Fibroblast of lung (primary cell): ENCODE measurements at regions not wholly inside any gene's neighbourhood (a gene's known extent, or its start where the extent isn't known, plus 50 kb on each side); places are given as distances from the start of the nearest gene placed in this dataset.

Experiments used
- DNase-seq, 2 donors: peaks; one replicate each; pipeline versions ENCODE4 v3.0.0 to v3.0.0-alpha.2; 2010; ENCODE audit warnings: low read depth in 2 of 2
- H2AFZ ChIP-seq: 2 replicates; pipeline ENCODE4 v1.5.1; 2012; ENCODE audit warnings: low read length, control low read depth, inconsistent platforms
- H3K27ac ChIP-seq: 2 replicates; pipeline ENCODE4 v1.5.1; 2011; ENCODE audit warnings: low read length, control low read depth; ENCODE audit not compliant: insufficient read depth
- H3K27me3 ChIP-seq: 2 replicates; pipeline ENCODE4 v1.5.1; 2011; ENCODE audit warnings: mild to moderate bottlenecking, low read length; ENCODE audit not compliant: control insufficient read depth, insufficient read depth
- H3K36me3 ChIP-seq: 2 replicates; pipeline ENCODE4 v1.5.1; 2011; ENCODE audit warnings: low read length; ENCODE audit not compliant: control insufficient read depth, insufficient read depth
- H3K4me1 ChIP-seq: 2 replicates; pipeline ENCODE4 v1.5.1; 2011; ENCODE audit warnings: low read length; ENCODE audit not compliant: control insufficient read depth, insufficient read depth; ENCODE audit errors: extremely low read depth
- H3K4me2 ChIP-seq: 2 replicates; pipeline ENCODE4 v1.5.1; 2011; ENCODE audit warnings: low read length, control low read depth; ENCODE audit not compliant: insufficient read depth; ENCODE audit errors: extremely low read depth
- H3K4me3 ChIP-seq, 4 experiments: fragments of 200-600 bp in 1 of 4; sonication (generic) in 1 of 4; replicated peaks in 1 of 4; 2 replicates each; pipeline ENCODE4 v1.5.1; 2011 to 2016; ENCODE audit warnings: low read length in 4 of 4, low read depth in 3 of 4, mild to moderate bottlenecking in 3 of 4, control low read depth in 2 of 4, inconsistent platforms in 1 of 4, mixed read lengths in 1 of 4; ENCODE audit not compliant: insufficient read depth in 1 of 4; ENCODE audit errors: control extremely low read depth in 1 of 4
- H3K79me2 ChIP-seq: 2 replicates; pipeline ENCODE4 v1.5.1; 2012; ENCODE audit warnings: mild to moderate bottlenecking, low read length, inconsistent platforms; ENCODE audit not compliant: control insufficient read depth, insufficient read depth
- H3K9ac ChIP-seq: 2 replicates; pipeline ENCODE4 v1.5.1; 2011; ENCODE audit warnings: mild to moderate bottlenecking, low read length, control low read depth; ENCODE audit not compliant: insufficient read depth
- H3K9me3 ChIP-seq: 2 replicates; pipeline ENCODE4 v1.5.1; 2012; ENCODE audit warnings: low read depth, low read length; ENCODE audit not compliant: control insufficient read depth, insufficient read depth
- H4K20me1 ChIP-seq: 2 replicates; pipeline ENCODE4 v1.5.1; 2011; ENCODE audit warnings: low read length; ENCODE audit not compliant: control insufficient read depth, insufficient read depth; ENCODE audit errors: extremely low read depth
- CTCF ChIP-seq, 2 donors: IDR thresholded peaks in 1 of 2; conservative IDR thresholded peaks in 1 of 2; 1 replicate in 1 of 2; 2 replicates in 1 of 2; pipeline ENCODE4 v1.5.1; 2011 to 2012; ENCODE audit warnings: low read length in 2 of 2, control low read depth in 1 of 2, inconsistent platforms in 1 of 2, low read depth in 1 of 2, mild to moderate bottlenecking in 1 of 2
- EZH2 ChIP-seq: IDR thresholded peaks from 2 replicates; pipeline ENCODE4 v1.5.1; 2012; ENCODE audit warnings: low read length, control low read depth, mild to moderate bottlenecking; ENCODE audit errors: missing control alignments

- Histone ChIP-seq H3K4me2 (no peak overlapping the region), H3K79me2 (no peaks in the 10 kb centered on the region), H3K27me3 (no peaks in the 10 kb centered on the region), H3K4me3 (no peak overlapping the region), H3K27ac (no peak overlapping the region), H3K9ac (no peak overlapping the region), H2AFZ (no peak overlapping the region), H4K20me1 (no peaks in the 10 kb centered on the region), H3K36me3 (no peaks in the 10 kb centered on the region), H3K4me1 (no peaks in the 10 kb centered on the region), H3K9me3 (no peaks in the 10 kb centered on the region)
- TF ChIP-seq EZH2 = no peak
- no peak for TF ChIP-seq CTCF (conservative IDR thresholded peaks at IDR 0.05 in 1 of 2, IDR thresholded peaks at IDR 0.05 in 1 of 2; ENCODE audit: low read depth in 1 of 2, low read length in 2 of 2)
- peak in 1 of 2 donors; percentile 13 for DNase-seq
Observed at GRCh38 chr13:81058916-81059290, 718.0 kb upstream of the SPRY2 start.

GRCh38 chr13:81058211-81058915 lies 717.4 kb upstream of the SPRY2 start:
- peak in 1 of 2 donors; percentile 1 for DNase-seq
- no peaks in the 10 kb centered on the region for H4K20me1 ChIP-seq
- no peak overlapping the region for H3K27ac ChIP-seq
- no peaks in the 10 kb centered on the region for H3K9me3 ChIP-seq
- H3K9ac ChIP-seq = no peak overlapping the region
- H3K4me2 ChIP-seq = no peak overlapping the region
- no peak for TF ChIP-seq CTCF (conservative IDR thresholded peaks at IDR 0.05 in 1 of 2, IDR thresholded peaks at IDR 0.05 in 1 of 2; ENCODE audit: low read depth in 1 of 2, low read length in 2 of 2)
- no peak for TF ChIP-seq EZH2
- no peak overlapping the region for H2AFZ ChIP-seq
- no peaks in the 10 kb centered on the region for H3K79me2 ChIP-seq
- H3K36me3 ChIP-seq = no peaks in the 10 kb centered on the region
- H3K4me1 ChIP-seq = no peaks in the 10 kb centered on the region
- no peaks in the 10 kb centered on the region for H3K27me3 ChIP-seq
- no peak overlapping the region for H3K4me3 ChIP-seq

DNA sequence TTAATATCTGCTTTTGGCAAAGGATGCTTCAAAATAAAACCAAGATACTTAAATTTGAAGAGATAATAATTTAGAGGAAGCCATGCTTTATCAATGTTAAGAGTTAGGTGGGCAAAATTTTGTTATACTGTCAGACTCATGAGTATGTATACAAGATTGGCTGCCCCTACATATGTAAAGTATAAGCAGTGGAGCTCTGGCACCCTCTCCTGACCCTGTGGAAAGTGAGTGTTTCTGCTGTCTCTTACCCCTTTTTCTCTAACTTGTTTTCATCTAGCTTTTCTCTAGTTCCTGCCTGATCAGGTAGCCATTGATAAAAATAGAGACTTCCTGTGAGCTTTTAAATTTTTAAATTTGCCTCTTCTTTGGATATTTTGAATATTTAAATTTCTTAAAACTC lies 710.9 kb upstream of the SPRY2 start:
- Histone ChIP-seq H2AFZ (no peak overlapping the region), H3K79me2 (no peaks in the 10 kb centered on the region), H3K27me3 (no peaks in the 10 kb centered on the region), H3K9ac (no peak overlapping the region), H3K4me3 (no peak overlapping the region), H3K9me3 (no peaks in the 10 kb centered on the region), H3K27ac (no peak overlapping the region), H4K20me1 (no peaks in the 10 kb centered on the region), H3K36me3 (no peaks in the 10 kb centered on the region), H3K4me1 (no peaks in the 10 kb centered on the region), H3K4me2 (no peak overlapping the region)
- no peak for TF ChIP-seq EZH2
- TF ChIP-seq CTCF (conservative IDR thresholded peaks at IDR 0.05 in 1 of 2, IDR thresholded peaks at IDR 0.05 in 1 of 2; ENCODE audit: low read depth in 1 of 2, low read length in 2 of 2) = peak in 1 of 2 donors; percentile 20
- peak in 1 of 2 donors; percentile 18 for DNase-seq
